Tibial artery (tissue), 4 donors: ENCODE measurements at regions not wholly inside any gene's neighbourhood (a gene's known extent, or its start where the extent isn't known, plus 50 kb on each side); places are given as distances from the start of the nearest gene placed in this dataset.

Experiments used
- DNase-seq, 2 donors: peaks; one replicate each; pipeline ENCODE4 v3.0.0-alpha.2; 2019
- H3K27ac ChIP-seq, 2 donors: fragments of 200-600 bp; sonication (generic) in 1 of 2; 1 replicate in 1 of 2; 2 replicates in 1 of 2; pipeline ENCODE4 v1.5.1; 2018 to 2019; ENCODE audit warnings: mild to moderate bottlenecking in 1 of 2
- H3K27me3 ChIP-seq, 2 donors: fragments of 200-600 bp; sonication (generic) in 1 of 2; one replicate each; pipeline versions ENCODE4 v1.5.1 to v1.6.0; 2016 to 2019
- H3K36me3 ChIP-seq, 3 donors: fragments of 200-600 bp; sonication (generic) in 2 of 3; one replicate each; pipeline ENCODE4 v1.5.1; 2016 to 2019; ENCODE audit warnings: mild to moderate bottlenecking in 2 of 3
- H3K4me1 ChIP-seq, 4 donors: fragments of 200-600 bp; sonication (generic) in 2 of 4; 1 replicate in 3 of 4; 2 replicates in 1 of 4; pipeline ENCODE4 v1.5.1; 2016 to 2019
- H3K4me3 ChIP-seq, 2 donors: fragments of 200-600 bp; sonication (generic) in 1 of 2; 1 replicate in 1 of 2; 2 replicates in 1 of 2; pipeline ENCODE4 v1.5.1; 2018 to 2019; ENCODE audit warnings: mild to moderate bottlenecking in 2 of 2
- H3K9me3 ChIP-seq, 3 donors: fragments of 200-600 bp; sonication (generic) in 1 of 3; one replicate each; pipeline ENCODE4 v1.5.1; 2016 to 2019
- intact Hi-C: fragments of 100-400 bp; cut with DNase I; formaldehyde crosslinking; loops from one replicate; pipeline ENCODE4 v1.15.0; 2023; ENCODE audit warnings: low total_unique reads
- TF ChIP-seq, protein P1 (sequence below), 2 experiments: fragments of 200-600 bp in 1 of 2; fragments of 450-650 bp in 1 of 2; IDR thresholded peaks; one replicate each; pipeline ENCODE4 v1.5.1; 2017 to 2019; ENCODE audit warnings: antibody characterized with exemption in 2 of 2, mild to moderate bottlenecking in 1 of 2, moderate library complexity in 1 of 2

DNA sequence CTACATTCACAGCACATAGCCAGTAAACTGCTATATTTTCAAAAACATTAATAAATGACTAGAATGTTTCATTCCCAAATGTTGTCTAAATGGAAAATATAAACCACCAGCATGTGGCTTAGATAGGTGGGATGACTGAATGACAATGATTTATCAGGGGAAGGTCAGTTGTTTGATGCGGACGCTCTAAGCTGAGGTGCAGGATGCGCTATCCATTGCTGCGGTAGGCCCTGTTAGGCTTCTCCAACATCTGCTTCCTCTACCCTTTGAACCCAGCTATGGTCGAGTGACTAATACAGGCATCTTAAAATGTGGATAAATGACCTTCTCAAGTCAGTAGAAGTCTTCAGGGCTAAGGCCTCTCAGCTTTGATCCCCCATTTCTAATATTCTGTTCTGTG lies 584.2 kb downstream of the CMPK2 start:
- H3K4me3 ChIP-seq: no peak overlapping the region
- TF ChIP-seq, protein P1, sequence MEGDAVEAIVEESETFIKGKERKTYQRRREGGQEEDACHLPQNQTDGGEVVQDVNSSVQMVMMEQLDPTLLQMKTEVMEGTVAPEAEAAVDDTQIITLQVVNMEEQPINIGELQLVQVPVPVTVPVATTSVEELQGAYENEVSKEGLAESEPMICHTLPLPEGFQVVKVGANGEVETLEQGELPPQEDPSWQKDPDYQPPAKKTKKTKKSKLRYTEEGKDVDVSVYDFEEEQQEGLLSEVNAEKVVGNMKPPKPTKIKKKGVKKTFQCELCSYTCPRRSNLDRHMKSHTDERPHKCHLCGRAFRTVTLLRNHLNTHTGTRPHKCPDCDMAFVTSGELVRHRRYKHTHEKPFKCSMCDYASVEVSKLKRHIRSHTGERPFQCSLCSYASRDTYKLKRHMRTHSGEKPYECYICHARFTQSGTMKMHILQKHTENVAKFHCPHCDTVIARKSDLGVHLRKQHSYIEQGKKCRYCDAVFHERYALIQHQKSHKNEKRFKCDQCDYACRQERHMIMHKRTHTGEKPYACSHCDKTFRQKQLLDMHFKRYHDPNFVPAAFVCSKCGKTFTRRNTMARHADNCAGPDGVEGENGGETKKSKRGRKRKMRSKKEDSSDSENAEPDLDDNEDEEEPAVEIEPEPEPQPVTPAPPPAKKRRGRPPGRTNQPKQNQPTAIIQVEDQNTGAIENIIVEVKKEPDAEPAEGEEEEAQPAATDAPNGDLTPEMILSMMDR (IDR thresholded peaks at IDR 0.05): no peak
- no peak overlapping the region for H3K27ac ChIP-seq
- H3K9me3 ChIP-seq: no peaks in the 10 kb centered on the region
- H3K27me3 ChIP-seq: no peaks in the 10 kb centered on the region
- no peaks in the 10 kb centered on the region for H3K4me1 ChIP-seq
- no peak for DNase-seq
- intact Hi-C loops: no loop called here
- H3K36me3 ChIP-seq: no peaks in the 10 kb centered on the region

DNA sequence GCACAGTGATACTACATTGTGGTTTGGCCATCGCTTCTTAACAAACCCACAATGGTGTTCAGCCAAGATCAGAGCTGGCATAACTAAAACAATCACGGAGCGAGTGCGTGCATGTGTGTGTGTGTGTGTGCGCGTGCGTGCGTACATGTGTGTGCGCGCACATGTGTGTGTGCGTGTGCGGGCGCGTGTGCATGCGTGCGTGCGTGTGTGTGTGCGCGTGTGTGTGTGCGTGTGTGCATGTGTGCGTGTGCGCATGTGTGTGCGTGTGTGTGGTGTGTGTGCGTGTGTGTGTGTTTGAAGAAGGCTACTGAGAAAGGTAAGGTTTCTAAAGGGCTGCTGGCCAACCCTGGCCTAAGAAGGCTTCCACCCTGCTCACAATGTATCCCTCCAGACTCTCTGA lies 582.4 kb downstream of the CMPK2 start:
- intact Hi-C loops: no loop called here
- Histone ChIP-seq H3K9me3 (no peaks in the 10 kb centered on the region), H3K27me3 (no peaks in the 10 kb centered on the region), H3K4me1 (no peaks in the 10 kb centered on the region), H3K36me3 (no peaks in the 10 kb centered on the region), H3K4me3 (no peak overlapping the region), H3K27ac (no peak overlapping the region)
- no peak for DNase-seq
- TF ChIP-seq, protein P1 (IDR thresholded peaks at IDR 0.05): no peak

DNA sequence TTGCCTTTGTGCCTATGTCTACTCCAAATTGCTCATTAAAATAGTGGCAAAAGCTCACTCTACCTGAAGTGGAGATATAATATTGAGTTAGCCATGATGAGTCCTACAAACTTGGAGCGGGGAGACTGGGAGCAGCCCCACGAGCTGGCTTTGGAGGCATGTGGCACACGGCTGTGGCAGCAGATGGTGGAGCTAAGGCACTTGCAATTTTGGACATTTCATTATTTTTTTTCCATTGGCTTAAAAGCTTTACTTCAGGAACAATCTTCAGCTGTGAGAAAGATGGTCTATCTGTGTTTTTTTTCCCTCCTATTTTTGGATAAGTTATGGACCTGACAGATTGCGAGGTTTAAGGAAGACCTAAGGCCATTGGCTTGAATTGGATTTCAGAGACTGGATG lies 578.3 kb downstream of the CMPK2 start:
- H3K4me1 ChIP-seq: no peaks in the 10 kb centered on the region
- H3K36me3 ChIP-seq: no peaks in the 10 kb centered on the region
- TF ChIP-seq, protein P1 (IDR thresholded peaks at IDR 0.05): no peak
- no peak for DNase-seq
- no peaks in the 10 kb centered on the region for H3K9me3 ChIP-seq
- no peak overlapping the region for H3K27ac ChIP-seq
- no peaks in the 10 kb centered on the region for H3K27me3 ChIP-seq
- intact Hi-C loops: no loop called here
- H3K4me3 ChIP-seq: no peak overlapping the region

DNA sequence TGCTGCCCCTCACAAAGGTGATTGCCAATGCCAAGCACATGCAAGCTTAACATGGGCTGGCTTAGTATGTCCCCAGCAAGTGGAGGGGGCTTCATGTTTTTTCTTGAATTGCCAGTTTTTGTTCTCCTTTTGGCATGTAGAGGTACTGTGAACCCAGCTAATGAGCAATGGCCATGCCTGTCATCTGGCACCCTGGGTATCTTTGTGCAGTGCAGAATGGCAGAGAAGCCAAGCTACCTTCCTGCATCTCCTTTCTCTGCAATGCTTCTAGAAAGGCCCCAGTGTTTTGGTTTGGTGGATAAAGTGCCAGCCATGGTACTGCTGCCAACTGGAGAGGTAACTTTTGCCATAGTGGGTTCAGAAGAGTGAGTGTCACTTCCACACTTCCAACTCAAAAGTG lies 576.9 kb downstream of the CMPK2 start:
- TF ChIP-seq, protein P1 (IDR thresholded peaks at IDR 0.05): no peak
- Histone ChIP-seq H3K27me3 (no peaks in the 10 kb centered on the region), H3K4me1 (no peaks in the 10 kb centered on the region), H3K27ac (no peak overlapping the region), H3K9me3 (no peaks in the 10 kb centered on the region), H3K36me3 (no peaks in the 10 kb centered on the region), H3K4me3 (no peak overlapping the region)
- DNase-seq: no peak
- intact Hi-C loops: no loop called here

DNA sequence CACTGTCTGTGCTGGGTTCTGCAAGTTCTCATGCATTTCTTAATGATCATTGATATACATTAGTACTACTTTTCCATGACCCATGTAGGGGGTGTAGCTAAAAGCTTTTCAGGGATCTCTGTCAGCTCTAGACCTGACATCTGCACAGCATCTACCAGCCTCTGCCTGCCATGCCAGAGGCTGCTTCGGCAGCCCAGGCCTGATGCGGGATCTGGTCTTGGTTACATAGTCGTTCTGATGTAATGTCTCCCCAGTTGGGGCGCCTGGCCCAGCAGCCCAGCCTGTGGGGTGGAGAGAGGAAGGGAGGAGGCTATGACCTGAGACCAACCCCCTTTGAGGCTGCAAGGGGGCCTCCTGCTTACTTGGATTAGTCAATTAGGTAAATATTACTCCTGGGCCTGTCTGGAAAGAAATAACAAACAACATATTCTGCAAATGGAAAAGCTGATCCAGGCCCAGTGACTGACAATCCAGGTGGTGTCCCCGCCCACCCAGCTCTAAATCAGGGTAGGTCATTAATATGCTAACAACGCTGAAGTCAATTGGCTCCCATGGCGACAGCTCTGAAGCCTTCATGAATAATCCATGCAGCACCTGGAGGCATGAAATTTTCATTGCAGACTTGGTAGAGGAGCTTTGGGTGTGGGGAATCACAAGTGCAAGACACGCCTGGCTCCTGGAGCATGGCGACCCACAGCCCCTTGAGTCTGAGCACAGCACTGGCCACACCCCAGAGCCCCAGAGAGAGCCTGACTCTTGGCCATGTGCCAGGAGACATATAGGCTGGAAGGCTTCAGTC lies 575.3 kb downstream of the CMPK2 start:
- Histone ChIP-seq H3K4me3 (no peak overlapping the region), H3K4me1 (no peaks in the 10 kb centered on the region), H3K36me3 (no peaks in the 10 kb centered on the region), H3K27ac (no peak overlapping the region), H3K27me3 (no peaks in the 10 kb centered on the region), H3K9me3 (no peaks in the 10 kb centered on the region)
- no peak for DNase-seq
- intact Hi-C loops: no loop called here
- TF ChIP-seq, protein P1 (IDR thresholded peaks at IDR 0.05): no peak
